ENCODE measurements at regions not wholly inside any gene's neighbourhood (a gene's known extent, or its start where the extent isn't known, plus 50 kb on each side); places are given as distances from the start of the nearest gene placed in this dataset.
A peak's percentile ranks its signal among the peaks of the same experiment; 100 is the strongest.

- no peak for TF ChIP-seq CTCF (IDR thresholded peaks at IDR 0.05; ENCODE audit: low read length, missing control alignments)
These were observed 137.1 kb upstream of the MKLN1 start for GRCh38 chr7:131190581-131190980.

GRCh38 chr7:131194070-131194865 lies 133.4 kb upstream of the MKLN1 start:
- peak; percentile 55 for DNase-seq (ENCODE audit: low read depth)
- no peak for TF ChIP-seq CTCF (IDR thresholded peaks at IDR 0.05; ENCODE audit: low read length, missing control alignments)
- H3K4me3 ChIP-seq (replicated peaks; ENCODE audit: low read depth, low read length), result no peak overlapping the region

More at GRCh38 chr7:131190581-131190980, 137.1 kb upstream of the MKLN1 start:
- no peak for DNase-seq (ENCODE audit: low read depth)
- H3K4me3 ChIP-seq (replicated peaks; ENCODE audit: low read depth, low read length), result no peak overlapping the region

GRCh38 chr7:131196803-131197202 lies 130.9 kb upstream of the MKLN1 start:
- DNase-seq (ENCODE audit: low read depth), result peak; percentile 57
- no peak overlapping the region for H3K4me3 ChIP-seq (replicated peaks; ENCODE audit: low read depth, low read length)
- TF ChIP-seq CTCF (IDR thresholded peaks at IDR 0.05; ENCODE audit: low read length, missing control alignments), result no peak

- no peak for TF ChIP-seq CTCF (IDR thresholded peaks at IDR 0.05; ENCODE audit: low read length, missing control alignments)
- no peak for DNase-seq (ENCODE audit: low read depth)
- no peak overlapping the region for H3K4me3 ChIP-seq (replicated peaks; ENCODE audit: low read depth, low read length)
These were observed 129.6 kb upstream of the MKLN1 start for GRCh38 chr7:131197920-131198615.

GRCh38 chr7:131202451-131202850 lies 125.2 kb upstream of the MKLN1 start:
- no peak overlapping the region for H3K4me3 ChIP-seq (replicated peaks; ENCODE audit: low read depth, low read length)
- no peak for DNase-seq (ENCODE audit: low read depth)
- TF ChIP-seq CTCF (IDR thresholded peaks at IDR 0.05; ENCODE audit: low read length, missing control alignments), result no peak

- DNase-seq (ENCODE audit: low read depth), result no peak
- no peak for TF ChIP-seq CTCF (IDR thresholded peaks at IDR 0.05; ENCODE audit: low read length, missing control alignments)
- no peak overlapping the region for H3K4me3 ChIP-seq (replicated peaks; ENCODE audit: low read depth, low read length)
These were observed 124.2 kb upstream of the MKLN1 start for GRCh38 chr7:131203291-131203976.

Data from fibroblast of pulmonary artery (primary cell).